GM18498 (cell line): ENCODE measurements at regions not wholly inside any gene's neighbourhood (a gene's known extent, or its start where the extent isn't known, plus 50 kb on each side); places are given as distances from the start of the nearest gene placed in this dataset.

Source experiments
- ATAC-seq: cut with Tn5 transposase; IDR thresholded peaks from one replicate; pipeline ENCODE4 v1.9.1; 2021; ENCODE audit warnings: mild to moderate bottlenecking, moderate library complexity; ENCODE audit not compliant: unreplicated experiment

DNA sequence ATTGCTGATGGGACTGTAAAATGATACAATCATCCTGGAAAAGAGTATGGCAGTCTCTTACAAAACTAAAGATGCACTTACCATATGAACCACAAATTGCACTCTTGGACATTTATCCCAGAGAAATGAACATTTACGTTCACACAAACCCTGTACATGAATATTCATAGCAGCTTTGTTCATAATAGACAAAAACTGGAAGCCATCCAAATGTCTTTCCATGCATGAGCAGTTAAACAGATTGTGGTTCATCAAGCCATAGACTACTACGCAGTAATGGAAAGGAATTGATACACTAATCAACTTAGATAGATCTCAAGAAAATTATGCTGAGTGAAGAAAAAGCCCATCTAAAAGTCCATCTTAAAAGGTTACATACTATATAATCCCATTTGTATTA is 156.1 kb upstream of the SLC39A10 start:
- ATAC-seq = no peak

DNA sequence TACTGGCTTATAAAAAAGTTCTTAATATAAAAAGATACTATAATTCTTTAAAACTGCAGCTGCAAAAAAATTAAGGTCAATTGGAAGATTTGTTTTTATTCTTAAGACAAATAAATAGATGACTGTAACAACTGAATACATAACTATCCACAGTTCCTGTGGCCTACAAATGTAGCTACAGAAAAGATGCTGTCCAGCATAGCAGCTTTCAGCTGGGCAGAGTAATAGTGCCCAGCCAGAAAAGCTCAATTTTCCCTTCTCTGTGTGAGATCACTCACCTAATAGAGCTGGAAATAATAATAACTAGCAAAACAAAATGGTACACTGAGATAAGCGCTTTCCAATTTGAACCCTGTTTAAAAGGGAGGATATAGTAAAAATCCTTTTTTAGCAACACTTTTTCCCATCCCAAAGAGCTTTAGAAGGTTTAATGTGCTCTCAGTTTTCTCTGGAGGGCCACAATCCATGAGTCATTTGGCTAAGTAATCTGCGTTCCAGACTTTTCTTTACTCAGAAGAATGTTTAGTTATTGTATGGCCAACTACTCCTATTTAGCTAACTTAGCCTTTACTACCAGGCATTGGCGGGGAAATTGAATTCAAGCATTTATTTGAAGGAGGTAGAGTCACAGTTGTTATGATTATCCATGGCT is 158.1 kb upstream of the SLC39A10 start:
- no peak for ATAC-seq

DNA sequence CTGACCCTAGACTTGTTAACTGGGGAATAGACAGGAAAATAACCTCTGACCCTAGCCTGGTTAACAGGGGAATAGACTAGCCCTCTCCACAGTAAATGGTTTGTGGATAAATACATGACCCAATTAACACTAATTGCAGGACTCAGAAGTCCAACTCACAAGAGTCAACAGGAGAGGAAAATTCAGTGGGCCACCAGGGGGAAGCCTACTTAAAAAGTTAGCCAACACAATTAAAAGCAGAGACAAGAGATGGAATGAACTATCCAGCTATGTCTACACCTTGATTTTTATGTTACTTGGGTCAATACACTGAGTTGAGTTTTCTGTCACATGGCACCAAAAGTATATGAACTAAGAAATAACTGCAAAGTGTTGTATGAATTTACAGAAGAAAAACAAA is 158.8 kb upstream of the SLC39A10 start:
- ATAC-seq = no peak

DNA sequence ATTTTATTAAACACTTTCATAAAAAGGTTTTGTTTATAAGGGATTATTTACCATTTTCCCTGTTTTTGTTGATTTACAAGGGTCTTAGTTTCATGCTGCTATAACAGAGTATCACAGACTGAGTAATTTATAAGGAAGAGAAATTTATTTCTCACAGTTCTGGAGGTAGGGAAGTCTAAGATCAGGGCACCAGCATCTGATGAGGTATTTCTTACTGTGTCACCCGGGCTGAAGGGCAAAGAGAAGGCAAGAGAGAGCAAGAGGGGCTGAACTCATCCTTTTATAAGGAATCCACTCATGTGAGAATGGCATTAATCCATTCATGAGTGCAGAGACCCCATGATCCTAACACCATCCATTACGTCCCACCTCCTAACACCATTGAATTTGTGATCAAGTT is 160.0 kb upstream of the SLC39A10 start:
- ATAC-seq = no peak

DNA sequence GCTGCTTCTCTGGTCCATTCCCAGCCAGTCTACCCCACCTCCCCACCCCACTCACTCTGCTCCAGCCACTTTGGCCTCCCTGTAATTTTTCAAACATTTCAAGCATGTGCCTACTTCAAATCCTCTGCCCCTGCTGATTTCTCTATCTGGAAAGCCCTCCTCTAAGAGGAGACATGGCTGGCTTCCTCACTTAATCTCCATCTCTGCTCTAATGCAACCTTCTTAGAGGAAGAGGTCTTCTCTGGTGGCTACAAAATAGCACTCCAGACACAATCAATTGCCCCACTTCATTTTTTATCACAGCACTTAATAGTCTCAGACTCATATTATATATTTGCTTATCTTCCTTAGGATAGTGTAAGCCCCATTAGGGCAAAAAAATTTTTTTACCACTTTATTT is 161.1 kb upstream of the SLC39A10 start:
- ATAC-seq = no peak

DNA sequence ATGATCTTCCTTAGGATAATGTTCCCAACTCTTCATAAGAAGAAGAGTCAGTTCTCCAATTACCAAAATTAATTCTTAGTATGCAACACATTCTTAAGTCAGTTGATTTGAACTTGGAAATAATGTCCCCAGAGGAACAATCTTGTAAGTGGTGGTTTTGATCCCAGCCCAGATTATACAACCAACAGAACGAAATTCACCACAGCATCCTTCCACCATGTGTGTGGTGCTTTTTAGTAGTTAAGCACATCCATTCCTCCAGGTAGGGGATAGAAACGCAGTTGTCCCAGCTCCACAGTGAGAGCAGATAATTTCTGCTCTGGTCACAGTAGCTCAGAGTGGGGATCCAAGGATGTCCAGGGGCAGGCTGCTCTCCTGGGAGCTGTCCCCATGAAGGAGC is 161.7 kb upstream of the SLC39A10 start:
- ATAC-seq = no peak

DNA sequence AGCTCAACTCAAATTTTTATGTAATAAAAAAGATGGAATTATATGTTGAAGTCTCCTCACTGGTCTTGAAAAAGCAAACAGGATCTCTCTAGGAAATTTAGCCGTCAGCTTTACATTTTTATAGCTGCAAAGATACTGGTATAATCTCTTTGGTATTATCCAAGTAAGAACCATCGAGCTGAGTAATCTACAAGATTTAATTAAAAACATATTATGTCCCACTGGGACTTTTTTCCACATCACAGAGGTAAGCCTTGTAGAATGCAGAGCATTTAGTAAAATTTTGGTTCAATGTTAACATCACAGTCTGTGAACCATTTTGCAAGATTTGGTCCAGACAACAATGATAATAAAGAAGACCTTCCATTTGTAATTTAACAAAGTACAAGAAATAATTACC is 162.6 kb upstream of the SLC39A10 start:
- no peak for ATAC-seq

DNA sequence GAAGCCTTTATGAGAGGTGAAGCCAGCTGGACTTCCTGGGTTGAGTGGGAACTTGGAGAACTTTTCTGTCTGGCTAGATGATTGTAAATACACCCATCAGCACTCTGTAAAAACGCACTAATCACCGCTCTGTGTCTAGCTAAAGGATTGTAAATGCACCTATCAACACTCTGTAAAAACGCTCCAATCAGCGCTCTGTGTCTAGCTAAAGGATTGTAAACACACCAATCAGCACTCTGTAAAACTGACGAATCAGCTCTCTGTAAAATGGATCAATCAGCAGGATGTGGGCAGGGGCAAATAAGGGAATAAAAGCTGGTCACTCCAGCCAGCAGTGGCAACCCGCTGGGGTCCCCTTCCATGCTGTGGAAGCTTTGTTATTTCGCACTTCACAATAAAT is 163.6 kb upstream of the SLC39A10 start:
- ATAC-seq = no peak

DNA sequence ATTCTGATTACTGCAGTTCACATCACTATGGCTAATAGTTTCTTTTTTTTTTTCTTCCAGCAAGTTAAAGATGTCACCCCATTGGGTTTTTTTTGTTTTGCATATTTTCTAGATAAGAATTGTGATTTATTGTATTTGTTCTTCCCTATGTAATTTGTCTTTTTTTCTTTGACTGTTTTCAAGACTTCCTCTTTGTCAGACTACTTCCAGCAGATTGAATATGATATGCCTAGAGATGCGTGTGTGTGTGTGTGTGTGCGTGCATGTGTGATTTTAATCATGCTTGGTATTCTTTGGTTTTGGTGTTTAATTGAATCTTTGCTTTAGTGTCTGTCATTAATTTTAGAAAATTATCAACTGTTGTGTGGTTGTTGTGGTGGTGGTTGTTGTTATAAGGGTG is 166.7 kb upstream of the SLC39A10 start:
- no peak for ATAC-seq

DNA sequence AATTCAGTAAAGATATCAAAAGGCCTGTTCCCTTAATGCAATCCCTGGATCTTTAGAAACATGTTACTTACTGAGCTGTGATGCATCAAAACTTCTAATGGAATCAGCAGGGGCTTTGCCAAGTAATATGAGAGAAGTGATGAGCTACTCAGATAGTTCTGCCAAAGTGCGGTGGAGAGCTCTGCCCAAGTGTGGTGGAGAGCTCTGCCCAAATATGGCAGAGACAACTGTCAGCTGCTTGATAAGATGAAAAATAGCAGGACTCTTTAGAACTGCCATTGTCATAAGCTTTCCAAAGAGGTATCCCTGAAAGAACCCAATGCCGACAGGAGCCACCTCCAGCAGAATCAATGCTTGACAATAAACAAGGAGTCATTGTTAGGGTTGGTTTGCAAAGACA is 167.9 kb upstream of the SLC39A10 start:
- ATAC-seq = no peak

DNA sequence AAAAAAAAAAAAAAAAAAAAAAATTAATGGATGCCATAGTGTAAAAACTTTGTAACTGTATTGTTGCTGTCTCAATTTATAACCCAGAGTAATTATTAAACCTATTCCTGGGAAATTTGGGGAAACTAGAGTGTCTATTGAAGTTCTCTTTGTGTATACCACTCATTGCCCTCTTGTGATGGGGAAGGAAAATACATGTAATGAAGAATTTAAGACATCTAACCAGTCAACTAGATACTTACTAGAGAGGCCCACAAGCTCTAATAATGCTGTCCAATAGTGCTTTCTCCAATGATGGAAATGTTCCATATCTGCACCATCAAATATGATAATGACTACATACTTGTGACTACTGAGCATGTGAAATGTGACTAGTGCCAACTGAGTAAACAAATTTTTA is 168.5 kb upstream of the SLC39A10 start:
- no peak for ATAC-seq

DNA sequence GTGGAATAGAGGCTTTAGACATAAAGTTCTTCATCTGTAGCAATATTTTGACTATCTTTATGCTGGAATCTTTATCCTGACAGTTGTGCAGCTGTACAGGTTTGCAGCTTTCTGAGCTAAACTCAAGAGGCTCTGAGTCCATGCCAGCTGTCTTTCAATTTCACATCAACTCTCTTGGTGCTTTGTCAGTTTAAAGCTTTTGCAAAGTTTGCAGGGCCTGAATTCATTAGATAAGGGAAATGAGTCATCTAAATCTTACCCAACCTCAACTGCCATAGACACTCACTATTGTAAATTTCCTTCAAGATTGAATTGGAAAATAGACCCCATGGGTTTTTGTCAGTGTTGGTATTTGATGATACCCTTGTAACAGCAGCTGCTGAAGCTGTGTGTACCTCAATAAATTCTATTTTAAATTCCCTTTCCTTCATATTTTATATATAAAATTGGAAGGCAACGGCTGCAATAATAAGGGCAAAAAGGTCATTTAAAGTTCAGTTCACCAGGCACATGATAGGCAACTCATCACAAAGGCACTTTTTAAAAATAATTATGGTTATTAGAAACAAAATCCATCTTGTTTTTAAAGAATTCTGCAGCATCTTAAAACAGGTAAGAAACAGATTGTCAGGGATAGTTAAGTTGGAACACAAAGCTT is 169.9 kb upstream of the SLC39A10 start:
- ATAC-seq = peak; percentile 94

DNA sequence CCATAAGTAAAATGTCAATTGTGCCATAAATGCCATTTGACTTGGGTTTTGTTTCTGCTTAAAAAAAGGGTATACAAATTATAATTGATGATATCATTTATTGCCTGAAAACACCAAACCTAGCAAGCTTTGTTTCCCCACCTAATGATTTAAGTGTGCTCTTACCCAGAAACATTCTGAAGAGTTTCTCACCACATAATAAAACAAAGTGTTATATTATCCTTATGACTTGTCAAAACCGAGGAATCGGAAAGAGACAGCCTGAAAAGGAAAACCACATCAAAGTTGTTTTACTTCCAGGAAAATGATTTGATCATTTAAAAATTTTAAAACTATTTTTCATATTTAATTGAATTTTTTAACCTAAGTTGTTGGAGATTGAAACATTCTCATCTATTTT is 170.5 kb upstream of the SLC39A10 start:
- ATAC-seq = no peak

DNA sequence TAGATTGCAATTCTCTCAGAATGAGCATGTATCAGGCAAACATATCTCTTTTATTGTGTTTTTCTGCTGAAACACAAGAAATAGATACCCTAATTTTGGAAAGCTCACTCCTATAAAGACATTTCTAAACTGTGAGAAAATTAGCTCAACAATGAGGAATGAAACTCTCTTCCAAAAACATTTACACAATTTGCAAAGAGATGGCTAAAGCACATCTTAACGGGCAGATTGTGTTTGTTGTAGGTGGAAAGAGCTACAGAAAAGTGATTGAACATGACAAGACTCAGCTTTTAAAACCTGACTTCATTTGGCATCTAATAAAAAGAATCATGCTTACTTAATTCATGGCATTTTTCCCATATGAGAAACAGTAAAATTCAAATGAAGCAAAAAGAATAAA is 175.0 kb upstream of the SLC39A10 start:
- ATAC-seq = no peak

DNA sequence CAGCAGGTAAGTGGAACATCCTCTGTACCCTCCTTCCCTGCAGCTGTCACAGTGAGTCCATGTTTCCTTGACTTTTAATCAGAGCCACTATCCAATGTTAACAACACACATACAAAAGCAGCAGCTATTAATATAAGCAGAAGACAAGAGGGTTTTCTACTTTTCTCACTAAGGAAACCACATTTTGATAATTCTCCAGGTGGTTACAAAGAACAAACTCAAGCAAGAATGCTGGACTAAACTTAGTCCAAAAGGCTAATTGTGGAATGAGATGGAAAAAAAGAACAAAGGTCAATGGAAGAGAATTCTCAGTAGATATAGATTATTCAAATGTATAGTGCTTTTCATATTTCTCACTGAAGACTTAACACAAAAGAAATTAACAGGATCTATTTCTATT is 176.9 kb upstream of the SLC39A10 start:
- ATAC-seq = no peak

DNA sequence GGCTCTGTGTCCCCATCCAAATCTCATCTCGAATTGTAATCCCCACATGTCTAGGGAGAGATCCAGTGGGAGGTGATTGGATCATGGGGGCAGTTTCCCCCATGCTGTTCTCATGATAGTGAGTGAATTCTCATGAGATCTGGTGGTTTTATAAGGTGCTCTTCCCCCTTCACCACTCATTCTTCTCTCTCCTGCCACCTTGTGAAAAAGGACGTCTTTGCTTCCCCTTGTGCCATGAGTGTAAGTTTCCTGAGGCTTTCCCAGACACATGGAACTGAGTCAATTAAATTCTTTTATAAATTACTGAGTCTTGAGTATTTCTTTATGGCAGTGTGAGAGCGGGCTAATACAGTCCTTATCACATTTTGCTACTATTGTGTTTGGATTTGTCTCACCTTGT is 177.6 kb upstream of the SLC39A10 start:
- ATAC-seq = no peak

DNA sequence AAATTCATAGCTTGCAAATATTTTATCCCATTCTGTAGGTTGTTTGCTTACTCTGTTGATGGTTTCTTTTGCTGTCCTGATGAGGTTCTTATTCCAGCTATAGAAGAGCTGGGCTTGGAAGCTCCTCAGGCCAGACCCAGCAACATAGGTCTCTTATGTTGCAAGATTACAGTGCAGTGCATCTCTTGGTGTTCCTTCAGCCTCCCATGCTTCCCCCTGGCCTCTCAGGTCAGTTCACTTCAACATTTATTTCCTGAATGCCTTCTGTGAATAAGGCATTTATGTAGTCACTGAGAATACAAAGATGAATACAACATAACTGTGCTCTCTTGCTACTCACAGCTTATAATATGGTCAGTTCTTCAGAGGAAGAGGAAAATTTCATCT is 179.0 kb upstream of the SLC39A10 start:
- ATAC-seq = peak; percentile 44

DNA sequence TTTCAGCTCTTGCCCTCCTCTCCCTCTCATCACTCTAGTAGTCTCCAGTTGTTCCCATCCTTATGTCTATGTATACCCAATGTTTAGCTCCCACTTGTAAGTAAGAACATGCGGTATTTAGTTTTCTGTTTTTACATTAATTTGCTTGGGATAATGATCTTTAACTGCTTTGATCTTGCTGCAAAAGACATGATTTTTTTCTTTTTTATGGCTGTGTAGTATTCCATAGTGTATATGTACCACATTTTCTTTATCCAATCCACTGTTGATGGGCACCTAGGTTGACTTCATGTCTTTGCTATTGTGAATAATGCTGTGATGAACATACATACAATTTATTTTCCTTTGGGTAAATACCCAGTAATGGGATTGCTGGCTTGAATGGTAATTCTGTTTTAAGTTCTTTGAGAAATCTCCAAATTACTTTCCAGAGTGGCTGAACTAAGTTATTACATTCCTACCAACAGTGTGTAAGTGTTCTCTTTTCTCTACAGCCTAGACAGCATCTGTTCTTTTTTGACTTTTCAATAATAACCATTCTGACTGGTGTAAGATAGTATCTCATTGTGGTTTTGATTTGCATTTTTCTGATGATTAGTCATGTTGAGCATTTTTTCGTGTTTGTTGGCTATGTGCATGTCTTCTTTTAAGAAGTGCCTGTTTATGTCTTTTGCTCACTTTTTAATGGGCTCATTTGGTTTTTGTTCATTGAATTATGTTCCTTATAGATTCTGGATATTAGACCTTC is 179.6 kb upstream of the SLC39A10 start:
- ATAC-seq = peak; percentile 79

DNA sequence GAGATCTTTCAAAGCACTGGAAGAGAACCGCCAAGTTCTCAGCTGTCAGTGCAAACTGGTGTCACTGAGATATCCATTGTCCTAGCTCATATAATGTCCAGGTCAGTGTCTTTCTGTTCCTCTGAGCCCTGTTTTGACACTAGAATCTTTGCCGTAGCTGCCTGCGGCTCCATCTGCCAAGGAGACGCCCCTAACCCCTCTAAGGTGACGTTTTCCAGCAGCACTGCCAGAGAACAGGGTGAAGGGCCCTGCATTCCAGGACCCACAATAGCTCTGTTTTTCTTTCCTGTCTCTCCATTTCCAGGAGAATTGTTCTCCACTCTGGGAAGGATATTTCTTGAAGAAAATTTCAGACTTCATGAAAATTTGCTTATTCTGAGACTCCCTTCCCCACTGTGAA is 181.7 kb upstream of the SLC39A10 start:
- ATAC-seq = no peak

DNA sequence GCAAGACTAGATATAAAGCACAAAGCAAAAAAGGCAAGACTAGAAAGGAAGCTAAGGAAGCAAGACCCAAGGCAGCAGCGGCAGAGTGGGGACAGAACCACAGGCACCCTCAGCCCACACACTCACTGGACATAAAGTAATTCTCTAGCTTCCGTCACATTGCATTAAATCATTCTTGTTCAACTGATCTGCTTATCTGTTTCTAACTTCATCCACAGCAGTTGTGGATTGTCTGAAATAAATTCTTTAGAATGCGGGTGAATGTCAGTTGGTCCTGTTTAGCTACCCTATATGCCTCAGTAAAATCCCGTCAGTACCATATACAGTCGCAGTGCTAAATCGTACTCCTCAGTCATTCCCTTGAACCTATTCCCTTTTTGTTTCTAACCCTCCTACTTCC is 183.2 kb upstream of the SLC39A10 start:
- no peak for ATAC-seq

DNA sequence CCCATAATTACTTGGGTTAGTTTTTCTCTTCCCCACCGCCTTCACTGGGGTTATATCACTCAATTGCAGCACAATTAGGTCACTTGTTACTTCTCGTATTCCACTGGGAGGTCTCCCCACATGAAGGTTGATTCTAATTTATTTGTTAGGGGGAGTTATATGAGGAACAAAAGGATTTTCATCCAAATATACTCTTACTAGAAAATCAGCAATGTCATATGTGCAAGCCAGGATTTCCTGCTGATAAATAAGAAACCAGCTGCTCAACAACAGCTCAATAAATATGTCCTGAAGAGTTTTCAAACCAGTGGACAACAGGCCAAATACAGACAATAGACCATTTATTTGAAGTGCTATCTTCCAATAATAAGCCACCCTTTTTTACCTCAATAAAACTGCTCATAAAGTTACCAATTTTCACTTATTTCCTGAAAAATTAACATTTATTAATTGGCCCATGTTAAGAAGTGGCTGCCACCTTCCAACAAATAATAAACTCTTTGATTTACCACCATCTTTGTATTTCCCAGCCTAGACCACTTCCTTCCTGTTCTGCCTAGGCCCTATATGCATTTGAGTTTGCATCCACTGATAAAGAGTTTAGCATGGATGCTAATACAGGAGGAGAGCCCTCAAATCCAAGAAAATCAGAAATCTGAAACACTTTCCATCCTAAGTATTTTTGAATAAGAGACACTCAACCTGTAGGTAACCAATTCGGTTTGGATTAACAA is 184.4 kb upstream of the SLC39A10 start:
- ATAC-seq = no peak

DNA sequence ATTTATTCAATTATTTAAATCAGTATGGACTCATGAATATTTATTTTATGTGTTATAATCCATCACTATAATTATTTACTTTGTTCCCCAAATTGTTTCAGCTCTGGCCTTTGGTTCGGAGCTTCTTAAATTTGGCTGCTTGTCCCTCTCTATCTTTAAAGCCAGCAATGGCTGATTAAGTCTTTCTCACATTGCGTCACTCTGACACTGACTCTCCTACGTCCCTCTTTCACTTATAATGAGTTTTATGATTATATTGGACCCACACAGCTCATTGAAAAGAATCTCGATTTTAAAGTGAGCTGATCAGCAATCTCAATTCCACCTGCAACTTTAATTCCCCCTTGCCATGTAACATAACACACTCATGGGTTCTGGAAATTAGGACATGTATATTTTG is 185.2 kb upstream of the SLC39A10 start:
- ATAC-seq = no peak
